Astrocyte (in vitro differentiated cells and primary cell): ENCODE measurements at regions not wholly inside any gene's neighbourhood (a gene's known extent, or its start where the extent isn't known, plus 50 kb on each side); places are given as distances from the start of the nearest gene placed in this dataset.

Source experiments
- CTCF ChIP-seq: IDR thresholded peaks from 2 replicates; pipeline ENCODE4 v1.5.1; 2011; ENCODE audit warnings: low read depth, mild to moderate bottlenecking, inconsistent platforms, low read length, moderate library complexity; ENCODE audit not compliant: insufficient read depth
- EZH2 ChIP-seq: IDR thresholded peaks from 2 replicates; pipeline ENCODE4 v1.6.1; 2012; ENCODE audit warnings: mild to moderate bottlenecking, low read length, inconsistent platforms; ENCODE audit not compliant: insufficient read depth

- TF ChIP-seq EZH2 (no peak), CTCF (no peak)
These were observed 97.8 kb upstream of the IPO9 start for GRCh38 chr1:201731142-201731541.
